Common myeloid progenitor, CD34-positive (primary cell): ENCODE measurements at regions not wholly inside any gene's neighbourhood (a gene's known extent, or its start where the extent isn't known, plus 50 kb on each side); places are given as distances from the start of the nearest gene placed in this dataset.

Experiments used
- CTCF ChIA-PET: fragments of 350-600 bp; sonication (Branson Sonifier 250); formaldehyde crosslinking; loops from one replicate; lab custom pipeline; 2021; ENCODE audit warnings: antibody characterized with exemption; lab: Charles Lee
- POLR2A ChIA-PET: fragments of 350-600 bp; sonication (Branson Sonifier 250); formaldehyde crosslinking; loops from one replicate; lab custom pipeline; 2021; ENCODE audit warnings: antibody characterized with exemption; lab: Charles Lee
- DNase-seq, 3 donors: peaks; one replicate each; pipeline versions ENCODE4 v3.0.0 to v3.0.0-alpha.2; 2013
- H3K27ac ChIP-seq, 2 experiments: 1 replicate in 1 of 2; 2 replicates in 1 of 2; pipeline ENCODE4 v1.7.0; 2013; ENCODE audit warnings: inconsistent platforms in 2 of 2, low read length in 2 of 2, mild to moderate bottlenecking in 2 of 2, low read depth in 1 of 2, moderate library complexity in 1 of 2; ENCODE audit not compliant: severe bottlenecking in 2 of 2, insufficient read depth in 1 of 2, poor library complexity in 1 of 2
- H3K27me3 ChIP-seq, 5 experiments: replicated peaks in 2 of 5; 1 replicate in 3 of 5; 2 replicates in 2 of 5; pipeline versions ENCODE4 v1.6.1 to v1.7.0; 2013; ENCODE audit warnings: low read length in 4 of 5, mild to moderate bottlenecking in 2 of 5, moderate library complexity in 2 of 5, inconsistent platforms in 1 of 5; ENCODE audit not compliant: insufficient read depth in 5 of 5, control insufficient read depth in 4 of 5
- H3K36me3 ChIP-seq, 4 experiments: 1 replicate in 2 of 4; 2 replicates in 2 of 4; pipeline versions ENCODE4 v1.6.1 to v1.7.0; 2013; ENCODE audit warnings: low read length in 3 of 4, control low read depth in 1 of 4, mild to moderate bottlenecking in 1 of 4; ENCODE audit not compliant: control insufficient read depth in 4 of 4, insufficient read depth in 4 of 4
- H3K4me1 ChIP-seq, 4 experiments: 1 replicate in 3 of 4; 2 replicates in 1 of 4; pipeline versions ENCODE4 v1.6.1 to v1.7.1; 2013; ENCODE audit warnings: low read length in 3 of 4, mild to moderate bottlenecking in 3 of 4, control low read depth in 1 of 4, inconsistent platforms in 1 of 4, moderate library complexity in 1 of 4; ENCODE audit not compliant: control insufficient read depth in 4 of 4, insufficient read depth in 4 of 4; ENCODE audit errors: control extremely low read depth in 1 of 4
- H3K4me3 ChIP-seq, 7 experiments: 1 replicate in 4 of 7; 2 replicates in 3 of 7; pipeline versions ENCODE4 v1.5.1 to v1.7.0; 2013; ENCODE audit warnings: mild to moderate bottlenecking in 7 of 7, low read length in 6 of 7, moderate library complexity in 6 of 7, inconsistent platforms in 2 of 7, low read depth in 2 of 7, control low read depth in 1 of 7; ENCODE audit not compliant: insufficient read depth in 4 of 7, control insufficient read depth in 1 of 7; ENCODE audit errors: extremely low read depth in 1 of 7
- H3K9me3 ChIP-seq, 5 experiments: 1 replicate in 4 of 5; 2 replicates in 1 of 5; pipeline versions ENCODE4 v1.6.1 to v1.7.1; 2013; ENCODE audit warnings: low read length in 4 of 5, mild to moderate bottlenecking in 2 of 5, inconsistent platforms in 1 of 5, low read depth in 1 of 5, moderate library complexity in 1 of 5; ENCODE audit not compliant: control insufficient read depth in 4 of 5, insufficient read depth in 2 of 5; ENCODE audit errors: control extremely low read depth in 1 of 5
- WGBS: methylation state at CpG from one replicate; pipeline ENCODE4 v1.1.5; 2013; ENCODE audit not compliant: insufficient coverage; 5-methylcytosine and 5-hydroxymethylcytosine counted together

DNA sequence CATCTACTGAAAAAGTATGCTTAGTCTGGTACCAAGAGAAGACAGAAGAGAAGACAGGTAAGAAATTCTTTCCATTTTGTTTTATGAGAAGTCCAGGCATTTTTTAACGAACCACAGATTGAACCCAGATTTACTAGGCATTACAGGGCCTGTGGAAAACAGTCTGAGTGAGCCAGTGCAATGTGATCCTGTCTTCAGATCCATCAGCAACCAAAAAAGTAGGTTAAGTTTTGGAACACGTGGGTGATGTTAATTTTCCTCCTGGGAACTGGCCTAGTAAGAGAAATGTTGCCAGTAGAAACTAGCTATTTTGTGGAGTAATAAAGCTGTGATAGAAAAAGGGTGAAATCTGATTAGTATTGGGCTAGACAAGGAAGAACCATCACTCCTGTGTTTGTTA, 440.9 kb upstream of the SEL1L start:
- Histone ChIP-seq H3K4me3 (no peak overlapping the region), H3K4me1 (no peaks in the 10 kb centered on the region), H3K27ac (no peak overlapping the region), H3K27me3 (no peaks in the 10 kb centered on the region), H3K36me3 (no peaks in the 10 kb centered on the region), H3K9me3 (peaks cover 0 to 5% (median 0%) of the 10 kb centered on the region in 5 experiments)
- no peak for DNase-seq
- ChIA-PET POLR2A (no interaction called here), CTCF (interaction anchor here (0.6 kb wide), 1 partner anchor 618 kb away, joined by 3 read pairs; no protein-coding TSS in a partner anchor)
- WGBS: 100% methylated on average over 2 of the region's 2 CpGs

DNA sequence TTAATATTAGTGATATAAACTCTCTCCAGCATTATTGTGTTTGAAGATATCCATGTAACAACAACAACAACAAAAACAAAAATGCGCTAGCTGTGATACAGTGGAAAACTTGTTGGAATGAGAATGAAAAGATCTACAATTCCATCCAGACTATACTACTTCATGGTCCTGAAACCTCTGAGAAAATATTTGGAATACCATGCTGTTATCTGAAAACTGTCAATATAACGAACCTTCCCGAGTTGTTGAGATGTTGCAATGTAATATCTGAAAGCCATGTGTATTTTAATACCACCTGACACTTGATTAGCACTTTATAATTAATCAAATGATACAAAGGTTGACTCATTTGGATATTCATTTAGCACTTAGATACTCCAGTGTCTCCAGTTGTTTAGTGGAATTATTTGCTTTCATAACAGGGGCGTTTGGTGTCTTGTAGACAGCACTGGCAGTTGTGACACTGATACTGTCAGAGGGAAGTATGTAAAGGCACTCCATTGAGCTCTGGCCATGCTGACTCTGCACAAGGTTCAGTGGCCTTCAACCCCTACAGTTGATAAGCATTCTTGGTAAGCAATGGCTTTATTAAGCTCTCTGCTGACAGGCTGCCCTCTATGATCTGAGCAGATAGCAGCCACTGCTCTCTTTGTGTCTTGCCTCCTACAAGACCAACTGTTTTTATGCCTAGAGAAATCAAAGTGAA, 447.1 kb upstream of the SEL1L start:
- POLR2A ChIA-PET: no interaction called here
- Histone ChIP-seq H3K4me3 (no peak overlapping the region), H3K36me3 (no peaks in the 10 kb centered on the region), H3K4me1 (no peaks in the 10 kb centered on the region), H3K9me3 (no peaks in the 10 kb centered on the region), H3K27me3 (no peaks in the 10 kb centered on the region), H3K27ac (no peak overlapping the region)
- WGBS: 100% methylated on average over 1 of the region's 4 CpGs
- CTCF ChIA-PET: interaction anchor here (0.7 to 1.0 kb wide), 3 partner anchors 8 to 10 kb away, joined by 3 to 4 read pairs (median 3); no protein-coding TSS in a partner anchor
- DNase-seq: no peak

DNA sequence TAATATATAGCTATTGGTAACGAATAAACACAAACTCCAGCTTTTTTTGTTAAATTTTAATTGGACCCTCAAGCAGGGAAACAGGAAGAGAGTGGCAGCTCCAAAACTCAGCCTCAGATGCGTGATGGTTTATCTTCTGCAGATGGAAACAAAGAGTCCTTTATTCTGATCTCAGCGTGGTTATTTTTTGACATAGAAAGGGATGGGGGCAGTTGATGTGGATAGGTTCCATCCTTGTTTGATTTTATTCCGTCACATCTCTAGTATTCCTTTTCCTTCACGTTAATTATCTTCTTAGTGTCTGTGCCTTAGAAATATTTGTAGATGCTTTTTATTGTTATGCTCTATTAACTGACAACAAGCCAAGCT, 447.6 kb upstream of the SEL1L start:
- no peak for DNase-seq
- CTCF ChIA-PET: interaction anchor here (0.7 to 0.9 kb wide), 2 partner anchors 8 to 9 kb away, joined by 3 to 4 read pairs; no protein-coding TSS in a partner anchor
- POLR2A ChIA-PET: no interaction called here
- Histone ChIP-seq H3K9me3 (no peaks in the 10 kb centered on the region), H3K4me1 (no peaks in the 10 kb centered on the region), H3K27me3 (no peaks in the 10 kb centered on the region), H3K4me3 (no peak overlapping the region), H3K36me3 (no peaks in the 10 kb centered on the region), H3K27ac (no peak overlapping the region)
- 100% methylated on average over 3 of the region's 5 CpGs for WGBS

DNA sequence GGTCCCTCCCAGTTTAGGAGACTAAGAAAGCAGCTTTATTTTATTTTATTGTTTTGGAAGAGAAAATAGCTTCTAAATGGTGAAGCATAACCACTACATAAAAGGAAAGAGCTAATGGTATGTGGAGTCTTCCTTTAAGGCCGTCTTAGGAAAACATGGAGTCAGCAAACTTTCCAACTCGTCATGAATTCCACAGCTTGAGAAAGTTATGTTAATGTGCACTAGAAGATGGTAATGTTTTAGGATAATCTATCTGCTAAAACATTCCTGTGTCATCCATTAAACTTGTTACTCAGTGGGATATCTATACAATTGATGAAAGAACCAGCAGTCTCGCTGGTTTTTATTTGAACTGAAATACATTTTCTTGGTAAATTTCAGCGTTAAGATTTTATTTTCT, 448.4 kb upstream of the SEL1L start:
- Histone ChIP-seq H3K36me3 (no peaks in the 10 kb centered on the region), H3K4me1 (no peaks in the 10 kb centered on the region), H3K4me3 (no peak overlapping the region), H3K27me3 (no peaks in the 10 kb centered on the region), H3K27ac (no peak overlapping the region), H3K9me3 (no peaks in the 10 kb centered on the region)
- WGBS: 100% methylated on average over 1 of the region's 4 CpGs
- CTCF ChIA-PET: no interaction called here
- no peak for DNase-seq
- POLR2A ChIA-PET: no interaction called here

DNA sequence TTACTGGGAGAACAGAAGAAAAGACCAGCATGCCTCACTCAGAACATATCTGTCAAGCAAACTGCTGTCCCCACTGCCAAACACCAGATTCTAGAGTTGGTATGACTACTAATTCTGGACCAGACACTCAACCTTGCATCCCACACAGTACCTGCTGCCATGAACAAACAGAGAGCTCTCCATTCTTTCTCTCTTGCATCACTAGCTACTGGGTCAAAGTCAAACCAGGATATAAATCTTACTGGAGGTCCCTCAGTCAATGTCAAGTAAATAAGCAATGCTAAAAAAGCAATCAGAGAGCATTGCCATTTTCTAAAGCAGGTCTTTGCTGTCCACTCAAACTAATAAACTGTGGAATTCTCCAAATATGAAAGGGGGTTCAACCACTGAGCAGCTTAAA, 452.4 kb upstream of the SEL1L start:
- CTCF ChIA-PET: no interaction called here

DNA sequence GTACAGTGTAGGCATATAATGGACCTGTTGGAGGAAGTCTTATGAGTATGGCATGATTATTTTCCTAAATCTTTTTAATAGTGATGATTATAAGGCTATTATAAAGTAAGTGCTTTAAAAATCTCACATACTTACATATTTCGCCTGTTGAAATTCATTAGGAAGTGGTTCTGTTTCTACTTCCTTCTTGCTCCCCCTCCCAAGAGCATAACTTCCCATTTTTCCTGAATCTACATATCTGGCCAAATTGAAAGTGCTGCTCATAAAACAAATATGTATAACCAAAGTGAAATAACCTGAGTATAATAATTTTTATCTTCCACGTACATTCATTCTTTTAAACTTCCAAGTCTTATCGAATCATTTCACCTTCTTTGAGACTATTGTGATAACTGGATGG, 455.6 kb upstream of the SEL1L start:
- no peak overlapping the region for H3K27ac ChIP-seq
- no peaks in the 10 kb centered on the region for H3K9me3 ChIP-seq
- H3K4me3 ChIP-seq: peak overlapping the region in 1 of 7 experiments; percentile 13
- ChIA-PET POLR2A (no interaction called here), CTCF (interaction anchor here (0.8 to 1.5 kb wide), 6 partner anchors 8 to 279 kb away, joined by 3 to 6 read pairs (median 4); no protein-coding TSS in a partner anchor)
- peak; percentile 0 to 8 (median 1) for DNase-seq
- no peaks in the 10 kb centered on the region for H3K36me3 ChIP-seq
- H3K4me1 ChIP-seq: peaks cover 0 to 9% (median 1%) of the 10 kb centered on the region in 4 experiments
- WGBS: no CpG with 5 or more reads among the region's 3 CpGs
- no peaks in the 10 kb centered on the region for H3K27me3 ChIP-seq

More for the DNA sequence above, 452.4 kb upstream of the SEL1L start:
- DNase-seq: no peak
- no peaks in the 10 kb centered on the region for H3K36me3 ChIP-seq
- H3K27me3 ChIP-seq: no peaks in the 10 kb centered on the region
- H3K27ac ChIP-seq: no peak overlapping the region
- H3K4me1 ChIP-seq: peaks cover 0 to 9% (median 1%) of the 10 kb centered on the region in 4 experiments
- POLR2A ChIA-PET: no interaction called here
- no peak overlapping the region for H3K4me3 ChIP-seq
- no peaks in the 10 kb centered on the region for H3K9me3 ChIP-seq

DNA sequence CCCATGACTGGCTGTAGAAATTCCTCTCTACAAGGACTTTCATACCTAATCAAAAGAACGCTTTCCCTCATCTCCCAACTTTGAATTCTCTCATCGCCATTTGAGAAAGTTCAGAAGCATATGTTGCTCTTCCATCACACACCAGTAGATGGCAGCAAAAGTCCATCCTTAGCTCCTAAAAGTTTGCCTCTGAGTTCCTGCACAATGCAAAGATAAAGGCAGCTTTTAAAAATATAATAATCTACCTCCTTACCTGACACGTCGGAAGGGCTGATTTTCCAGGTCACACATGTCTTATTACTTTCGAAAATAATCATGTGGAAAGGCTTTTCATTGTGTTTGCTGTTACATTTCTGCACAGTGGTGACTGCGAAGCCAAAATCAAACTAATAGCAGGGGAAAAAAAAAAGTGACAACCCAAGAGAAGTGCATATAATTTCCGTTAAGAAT, 456.7 kb upstream of the SEL1L start:
- ChIA-PET POLR2A (no interaction called here), CTCF (interaction anchor here (0.6 to 1.7 kb wide), 9 partner anchors 9 to 424 kb away, joined by 3 to 10 read pairs (median 3); no protein-coding TSS in a partner anchor)
- peak; percentile 41 to 70 (median 58) for DNase-seq
- no peaks in the 10 kb centered on the region for H3K27me3 ChIP-seq
- 20% methylated on average over 1 of the region's 7 CpGs for WGBS
- no peaks in the 10 kb centered on the region for H3K36me3 ChIP-seq
- no peak overlapping the region for H3K27ac ChIP-seq
- H3K4me3 ChIP-seq: no peak overlapping the region
- H3K4me1 ChIP-seq: peaks cover 0 to 9% (median 1%) of the 10 kb centered on the region in 4 experiments
- no peaks in the 10 kb centered on the region for H3K9me3 ChIP-seq
